ENCODE measurements at regions not wholly inside any gene's neighbourhood (a gene's known extent, or its start where the extent isn't known, plus 50 kb on each side); places are given as distances from the start of the nearest gene placed in this dataset.

- no peaks in the 10 kb centered on the region for H4K20me1 ChIP-seq (ENCODE audit: insufficient read depth, poor library complexity, severe bottlenecking)
- no peak for TF ChIP-seq EZH2phosphoT487 (IDR thresholded peaks at IDR 0.05; ENCODE audit: low read depth, severe bottlenecking, unreplicated experiment)
- TF ChIP-seq CTCF (IDR thresholded peaks at IDR 0.05; ENCODE audit: poor library complexity): no peak
- TF ChIP-seq EZH2 (IDR thresholded peaks at IDR 0.05; ENCODE audit: borderline replicate concordance): no peak
- no peaks in the 10 kb centered on the region for H3K27me3 ChIP-seq
- H3K79me2 ChIP-seq: no peaks in the 10 kb centered on the region
- no peaks in the 10 kb centered on the region for H3K9me3 ChIP-seq (ENCODE audit: low read depth)
- H3K4me2 ChIP-seq: no peak overlapping the region
- H3K4me3 ChIP-seq: no peak overlapping the region
- no peaks in the 10 kb centered on the region for H3K36me3 ChIP-seq (replicated peaks; ENCODE audit: insufficient read depth, low read depth)
- H3K9me2 ChIP-seq (replicated peaks; ENCODE audit: insufficient read depth): no peaks in the 10 kb centered on the region
- DNase-seq (ENCODE audit: low spot score): no peak
- peaks cover 24% of the 10 kb centered on the region for H3K4me1 ChIP-seq (ENCODE audit: insufficient read depth)
- H3K27ac ChIP-seq: no peak overlapping the region
- no peak overlapping the region for H2AFZ ChIP-seq
- 90% methylated on average over 4 of the region's 4 CpGs for WGBS (ENCODE audit: low lambda C conversion rate, missing lambda C conversion rate)
Observed at GRCh38 chr3:194000100-194000499, 135.8 kb upstream of the HES1 start.

GRCh38 chr3:194000712-194001111 lies 135.2 kb upstream of the HES1 start:
- no peaks in the 10 kb centered on the region for H3K27me3 ChIP-seq
- H3K4me3 ChIP-seq: no peak overlapping the region
- no peak overlapping the region for H3K4me2 ChIP-seq
- 85% methylated on average over 4 of the region's 4 CpGs for WGBS (ENCODE audit: low lambda C conversion rate, missing lambda C conversion rate)
- H3K27ac ChIP-seq: no peak overlapping the region
- H2AFZ ChIP-seq: no peak overlapping the region
- TF ChIP-seq EZH2 (IDR thresholded peaks at IDR 0.05; ENCODE audit: borderline replicate concordance): no peak
- no peak for TF ChIP-seq EZH2phosphoT487 (IDR thresholded peaks at IDR 0.05; ENCODE audit: low read depth, severe bottlenecking, unreplicated experiment)
- no peak for TF ChIP-seq CTCF (IDR thresholded peaks at IDR 0.05; ENCODE audit: poor library complexity)
- DNase-seq (ENCODE audit: low spot score): no peak
- no peaks in the 10 kb centered on the region for H3K9me3 ChIP-seq (ENCODE audit: low read depth)
- no peaks in the 10 kb centered on the region for H4K20me1 ChIP-seq (ENCODE audit: insufficient read depth, poor library complexity, severe bottlenecking)
- no peaks in the 10 kb centered on the region for H3K79me2 ChIP-seq
- H3K9me2 ChIP-seq (replicated peaks; ENCODE audit: insufficient read depth): no peaks in the 10 kb centered on the region
- peaks cover 24% of the 10 kb centered on the region for H3K4me1 ChIP-seq (ENCODE audit: insufficient read depth)
- no peaks in the 10 kb centered on the region for H3K36me3 ChIP-seq (replicated peaks; ENCODE audit: insufficient read depth, low read depth)

- Histone ChIP-seq H3K4me2 (no peak overlapping the region), H2AFZ (no peak overlapping the region), H3K36me3 (replicated peaks; ENCODE audit: insufficient read depth, low read depth) (no peaks in the 10 kb centered on the region), H4K20me1 (ENCODE audit: insufficient read depth, poor library complexity, severe bottlenecking) (no peaks in the 10 kb centered on the region), H3K27ac (no peak overlapping the region), H3K9me2 (replicated peaks; ENCODE audit: insufficient read depth) (no peaks in the 10 kb centered on the region), H3K4me1 (ENCODE audit: insufficient read depth) (peaks cover 24% of the 10 kb centered on the region), H3K79me2 (no peaks in the 10 kb centered on the region), H3K9me3 (ENCODE audit: low read depth) (no peaks in the 10 kb centered on the region), H3K4me3 (no peak overlapping the region), H3K27me3 (no peaks in the 10 kb centered on the region)
- 73% methylated on average over 20 of the region's 20 CpGs for WGBS (ENCODE audit: low lambda C conversion rate, missing lambda C conversion rate)
- DNase-seq (ENCODE audit: low spot score): no peak
- TF ChIP-seq EZH2phosphoT487 (IDR thresholded peaks at IDR 0.05; ENCODE audit: low read depth, severe bottlenecking, unreplicated experiment) (no peak), CTCF (IDR thresholded peaks at IDR 0.05; ENCODE audit: poor library complexity) (no peak), EZH2 (IDR thresholded peaks at IDR 0.05; ENCODE audit: borderline replicate concordance) (no peak)
Observed at GRCh38 chr3:194001728-194002459, 134.1 kb upstream of the HES1 start.

Data from hepatocyte (in vitro differentiated cells).